OCI-LY3 (cell line): ENCODE measurements at regions not wholly inside any gene's neighbourhood (a gene's known extent, or its start where the extent isn't known, plus 50 kb on each side); places are given as distances from the start of the nearest gene placed in this dataset.

Experiments
- H2AFZ ChIP-seq: fragments of 200-600, 300-600 bp; shearing (Covaris generic); 2 replicates; pipeline ENCODE4 v1.6.0; 2014; ENCODE audit warnings: antibody characterized with exemption, low read depth, low read length
- H3K27ac ChIP-seq: fragments of 200-600, 300-600 bp; sonication (generic); 2 replicates; pipeline ENCODE4 v1.5.1; 2014; ENCODE audit warnings: mild to moderate bottlenecking, low read length, moderate library complexity, mixed read lengths
- H3K27me3 ChIP-seq: fragments of 200-600, 300-600 bp; sonication (generic); 2 replicates; pipeline ENCODE4 v1.6.1; 2014; ENCODE audit warnings: low read depth, low read length, mixed read lengths
- H3K36me3 ChIP-seq: fragments of 200-600, 300-600 bp; sonication (generic); replicated peaks from 2 replicates; pipeline ENCODE3; 2014; ENCODE audit warnings: low read depth, low read length, mixed read lengths
- H3K4me1 ChIP-seq: fragments of 300-600, 200-600 bp; sonication (generic); 2 replicates; pipeline ENCODE4 v1.6.1; 2014; ENCODE audit warnings: low read length, mixed read lengths
- H3K4me2 ChIP-seq: fragments of 200-600, 300-600 bp; sonication (generic); 2 replicates; pipeline ENCODE4 v1.6.1; 2014; ENCODE audit warnings: low read length, mixed read lengths
- H3K4me3 ChIP-seq: fragments of 300-600, 200-600 bp; sonication (generic); 2 replicates; pipeline ENCODE4 v1.5.1; 2014; ENCODE audit warnings: antibody characterized with exemption, mild to moderate bottlenecking, low read length, moderate library complexity
- H3K79me2 ChIP-seq: fragments of 300-600, 200-600 bp; shearing (Covaris generic); 2 replicates; pipeline ENCODE4 v1.6.1; 2014; ENCODE audit warnings: mild to moderate bottlenecking, low read length, mixed read lengths
- H3K9ac ChIP-seq: fragments of 300-600, 200-600 bp; shearing (Covaris generic); 2 replicates; pipeline ENCODE4 v1.6.0; 2014; ENCODE audit warnings: mild to moderate bottlenecking, low read length, moderate library complexity
- H3K9me3 ChIP-seq: fragments of 200-600, 300-600 bp; shearing (Covaris generic); 2 replicates; pipeline ENCODE4 v1.6.1; 2014; ENCODE audit warnings: low read length, mixed read lengths; ENCODE audit not compliant: insufficient read depth
- H4K20me1 ChIP-seq: fragments of 200-600, 300-600 bp; sonication (generic); 2 replicates; pipeline ENCODE4 v1.6.1; 2016; ENCODE audit warnings: low read length, mixed read lengths; ENCODE audit not compliant: insufficient read depth
- CTCF ChIP-seq: fragments of 200-600, 300-600 bp; sonication (generic); IDR thresholded peaks from 2 replicates; pipeline ENCODE4 v1.5.1; 2014; ENCODE audit warnings: antibody characterized with exemption, low read length, low read depth
- EZH2phosphoT487 ChIP-seq: fragments of 200-600 bp; shearing (Covaris generic); IDR thresholded peaks from 2 replicates; pipeline ENCODE4 v1.6.1; 2018; ENCODE audit warnings: antibody characterized with exemption, mixed run types, low read depth

- Histone ChIP-seq H4K20me1 (no peaks in the 10 kb centered on the region), H3K9ac (no peak overlapping the region), H3K27me3 (no peaks in the 10 kb centered on the region), H3K36me3 (no peaks in the 10 kb centered on the region), H3K4me2 (no peak overlapping the region), H3K27ac (no peak overlapping the region), H3K9me3 (peaks cover 6% of the 10 kb centered on the region), H3K4me1 (no peaks in the 10 kb centered on the region), H2AFZ (no peak overlapping the region), H3K4me3 (no peak overlapping the region), H3K79me2 (no peaks in the 10 kb centered on the region)
- TF ChIP-seq CTCF (no peak), EZH2phosphoT487 (no peak)
Measured at GRCh38 chrX:15055146-15055930, 182.1 kb downstream of the MOSPD2 start.

- H3K9me3 ChIP-seq: peaks cover under 1% of the 10 kb centered on the region
- H3K79me2 ChIP-seq: no peaks in the 10 kb centered on the region
- no peaks in the 10 kb centered on the region for H4K20me1 ChIP-seq
- no peak overlapping the region for H3K4me3 ChIP-seq
- no peak overlapping the region for H3K9ac ChIP-seq
- TF ChIP-seq EZH2phosphoT487 (no peak), CTCF (no peak)
- H2AFZ ChIP-seq: no peak overlapping the region
- H3K27me3 ChIP-seq: no peaks in the 10 kb centered on the region
- H3K36me3 ChIP-seq: no peaks in the 10 kb centered on the region
- no peaks in the 10 kb centered on the region for H3K4me1 ChIP-seq
- no peak overlapping the region for H3K27ac ChIP-seq
- no peak overlapping the region for H3K4me2 ChIP-seq
Measured at GRCh38 chrX:15050395-15050794, 177.2 kb downstream of the MOSPD2 start.

- no peaks in the 10 kb centered on the region for H3K9me3 ChIP-seq
- no peaks in the 10 kb centered on the region for H3K79me2 ChIP-seq
- no peaks in the 10 kb centered on the region for H3K36me3 ChIP-seq
- peaks cover 10% of the 10 kb centered on the region for H3K4me1 ChIP-seq
- H4K20me1 ChIP-seq: no peaks in the 10 kb centered on the region
- H3K4me3 ChIP-seq: no peak overlapping the region
- H3K27me3 ChIP-seq: no peaks in the 10 kb centered on the region
- H3K27ac ChIP-seq: no peak overlapping the region
- TF ChIP-seq CTCF (0 out of 2 replicates have a peak, but pooled peaks have one; percentile 3), EZH2phosphoT487 (no peak)
- peak overlapping the region; percentile 37 for H3K4me2 ChIP-seq
- H3K9ac ChIP-seq: no peak overlapping the region
- no peak overlapping the region for H2AFZ ChIP-seq
Measured at GRCh38 chrX:15043538-15043937, 170.3 kb downstream of the MOSPD2 start.

GRCh38 chrX:15033917-15034316 lies 160.7 kb downstream of the MOSPD2 start:
- no peak for TF ChIP-seq CTCF
- TF ChIP-seq EZH2phosphoT487: no peak
- no peaks in the 10 kb centered on the region for H4K20me1 ChIP-seq
- H3K9me3 ChIP-seq: no peaks in the 10 kb centered on the region
- H3K4me2 ChIP-seq: no peak overlapping the region
- no peaks in the 10 kb centered on the region for H3K27me3 ChIP-seq
- H3K79me2 ChIP-seq: no peaks in the 10 kb centered on the region
- no peak overlapping the region for H2AFZ ChIP-seq
- H3K36me3 ChIP-seq: no peaks in the 10 kb centered on the region
- H3K27ac ChIP-seq: no peak overlapping the region
- H3K4me3 ChIP-seq: no peak overlapping the region
- no peak overlapping the region for H3K9ac ChIP-seq
- no peaks in the 10 kb centered on the region for H3K4me1 ChIP-seq
